Stimulated activated naive CD8-positive, alpha-beta T cell treated with anti-CD3 and anti-CD28 coated beads, Interleukin-15, Interleukin-2, amounts not matched to agents 100 ng/mL and 50 ng/mL, for 24 hours (primary cell): ENCODE measurements at regions not wholly inside any gene's neighbourhood (a gene's known extent, or its start where the extent isn't known, plus 50 kb on each side); places are given as distances from the start of the nearest gene placed in this dataset.
A peak's percentile ranks its signal among the peaks of the same experiment; 100 is the strongest.

ENCODE experiments used
- H3K27ac Mint-ChIP-seq: one replicate; pipeline ENCODE4 v1.8.0; 2021; ENCODE audit warnings: mild to moderate bottlenecking, mixed read lengths
- H3K27me3 Mint-ChIP-seq: one replicate; pipeline ENCODE4 v1.8.0; 2021; ENCODE audit warnings: mixed read lengths
- H3K36me3 Mint-ChIP-seq: one replicate; pipeline ENCODE4 v1.8.0; 2021; ENCODE audit warnings: low read depth, mixed read lengths
- H3K4me1 Mint-ChIP-seq: one replicate; pipeline ENCODE4 v1.8.0; 2021; ENCODE audit warnings: low read depth, mixed read lengths
- H3K4me3 Mint-ChIP-seq: one replicate; pipeline ENCODE4 v1.8.0; 2021; ENCODE audit warnings: mild to moderate bottlenecking, mixed read lengths
- H3K9me3 Mint-ChIP-seq: one replicate; pipeline ENCODE4 v1.8.0; 2021; ENCODE audit warnings: mixed read lengths

DNA sequence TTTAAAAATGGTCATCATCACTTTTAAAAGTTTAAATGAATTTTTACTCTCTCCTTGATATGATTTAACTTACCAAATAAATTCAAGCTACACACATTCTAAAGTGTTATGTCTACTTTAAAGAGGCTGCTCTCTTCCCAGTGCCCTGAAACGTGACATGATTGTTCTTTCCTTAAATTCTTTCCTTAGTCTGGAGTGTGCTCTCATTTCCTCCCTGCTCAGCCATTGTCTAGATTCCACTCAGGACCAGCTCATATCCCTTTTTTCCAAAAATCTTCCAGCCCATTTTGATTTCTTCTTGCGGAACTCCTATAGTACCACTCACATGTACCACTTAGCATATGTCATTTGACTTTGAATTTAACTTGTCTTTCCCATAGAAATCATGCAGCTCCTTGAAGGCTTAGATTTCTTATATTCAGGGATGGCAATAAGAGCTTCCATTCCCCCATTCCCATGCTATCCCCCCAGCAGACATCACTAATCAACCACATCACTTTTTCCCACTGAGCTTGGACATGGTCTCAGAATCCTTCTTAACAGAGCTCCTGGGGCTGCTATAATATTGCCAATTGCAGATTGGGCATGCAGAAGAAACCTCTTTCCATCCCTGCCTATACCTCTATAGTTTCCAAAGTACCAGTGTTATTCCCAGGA is 54.7 kb upstream of the ITPKB start:
- Mint-ChIP-seq H3K4me1 (peaks cover 29% of the 10 kb centered on the region), H3K9me3 (no peaks in the 10 kb centered on the region), H3K27me3 (no peaks in the 10 kb centered on the region), H3K27ac (no peak overlapping the region), H3K36me3 (no peaks in the 10 kb centered on the region), H3K4me3 (no peak overlapping the region)

DNA sequence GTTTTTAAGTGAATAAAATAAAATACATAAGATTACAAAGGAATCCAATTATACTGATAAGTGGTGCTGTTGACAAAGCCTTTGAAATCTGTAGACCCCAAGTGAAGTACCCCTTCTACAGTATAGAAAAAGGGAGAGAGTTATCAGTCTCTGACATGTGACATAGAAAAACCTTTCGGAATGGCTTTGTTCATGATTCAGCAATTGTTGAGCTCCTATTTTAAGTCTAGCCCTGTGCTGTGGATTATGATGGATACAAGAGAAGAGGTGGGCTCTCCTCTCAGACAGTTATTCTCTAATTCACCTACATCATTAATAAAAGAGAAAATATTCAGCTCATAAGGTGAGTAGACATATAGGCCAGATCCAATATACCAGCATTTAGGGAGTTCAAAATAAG is 53.3 kb upstream of the ITPKB start:
- H3K27ac Mint-ChIP-seq: no peak overlapping the region
- H3K4me1 Mint-ChIP-seq: peaks cover 22% of the 10 kb centered on the region
- H3K4me3 Mint-ChIP-seq: no peak overlapping the region
- H3K9me3 Mint-ChIP-seq: no peaks in the 10 kb centered on the region
- H3K36me3 Mint-ChIP-seq: no peaks in the 10 kb centered on the region
- no peaks in the 10 kb centered on the region for H3K27me3 Mint-ChIP-seq

DNA sequence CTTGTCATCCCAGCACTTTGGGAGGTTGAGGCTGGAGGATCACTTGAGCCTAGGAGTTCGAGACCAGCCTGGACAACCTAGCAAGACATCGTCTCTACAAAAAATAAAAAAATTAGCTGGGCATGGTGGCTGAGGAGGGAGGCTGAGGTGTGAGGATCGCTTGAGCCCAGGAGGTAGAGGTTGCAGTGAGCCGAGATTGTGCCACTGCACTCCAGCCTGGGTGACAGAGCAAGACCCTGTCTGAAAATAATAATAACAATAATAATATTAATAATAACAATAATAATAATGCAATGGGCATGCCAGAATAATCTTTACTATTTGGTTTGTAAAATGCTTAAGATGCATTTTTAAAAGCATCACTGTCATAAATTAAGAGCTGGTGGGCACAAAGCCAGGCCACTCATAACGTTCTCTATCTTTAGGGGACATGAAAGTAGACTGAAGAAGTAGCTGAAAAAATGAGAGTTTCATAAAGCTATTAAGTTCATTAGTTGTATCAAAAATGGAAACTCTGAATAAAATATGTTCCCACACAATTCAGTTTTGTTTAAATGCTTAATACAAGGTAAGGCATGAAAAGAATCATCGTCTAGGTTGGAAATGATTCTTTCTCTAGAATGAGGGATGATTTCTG is 51.6 kb upstream of the ITPKB start:
- Mint-ChIP-seq H3K27me3 (no peaks in the 10 kb centered on the region), H3K4me1 (peaks cover 15% of the 10 kb centered on the region), H3K36me3 (no peaks in the 10 kb centered on the region), H3K27ac (no peak overlapping the region), H3K9me3 (no peaks in the 10 kb centered on the region), H3K4me3 (no peak overlapping the region)

DNA sequence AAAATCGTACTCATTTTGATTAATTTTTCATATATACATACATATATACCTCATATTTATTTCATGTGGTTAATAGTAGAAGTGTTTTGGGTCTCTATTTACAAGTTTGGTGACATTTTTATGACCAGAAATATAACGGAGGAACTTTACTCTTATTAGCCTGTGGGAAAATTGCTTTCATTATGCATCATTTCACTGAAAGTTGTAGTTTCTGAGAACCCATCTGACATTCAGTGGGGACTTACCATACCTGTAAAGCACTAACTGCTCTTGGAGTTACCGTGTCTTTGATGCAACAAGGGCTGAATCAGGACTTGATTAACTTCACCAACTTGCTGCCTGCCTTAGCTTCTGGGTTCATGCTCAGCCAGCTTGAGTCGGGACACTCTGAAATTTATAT is 49.9 kb upstream of the ITPKB start:
- Mint-ChIP-seq H3K36me3 (no peaks in the 10 kb centered on the region), H3K9me3 (no peaks in the 10 kb centered on the region), H3K4me3 (no peak overlapping the region), H3K27ac (peak overlapping the region; percentile 4), H3K27me3 (no peaks in the 10 kb centered on the region), H3K4me1 (peaks cover 15% of the 10 kb centered on the region)
